GM13976 (cell line): ENCODE measurements at regions not wholly inside any gene's neighbourhood (a gene's known extent, or its start where the extent isn't known, plus 50 kb on each side); places are given as distances from the start of the nearest gene placed in this dataset.

ENCODE experiments used
- DNase-seq: peaks from one replicate; pipeline ENCODE4 v3.0.0; 2012; ENCODE audit warnings: low spot score
- in situ Hi-C: fragments of 300-500 bp; cut with MboI; formaldehyde crosslinking; loops from one replicate; pipeline ENCODE4 v1.12.0; 2022; ENCODE audit warnings: low sequenced_read_pairs, mixed read lengths, inconsistent platforms; ENCODE audit not compliant: unreplicated experiment
- TF ChIP-seq, protein P1 (sequence below): IDR thresholded peaks from 2 replicates; pipeline ENCODE4 v1.5.1; 2012; ENCODE audit warnings: borderline replicate concordance, mild to moderate bottlenecking; ENCODE audit not compliant: insufficient read depth; ENCODE audit errors: extremely low read depth, missing control alignments, control extremely low read depth

DNA sequence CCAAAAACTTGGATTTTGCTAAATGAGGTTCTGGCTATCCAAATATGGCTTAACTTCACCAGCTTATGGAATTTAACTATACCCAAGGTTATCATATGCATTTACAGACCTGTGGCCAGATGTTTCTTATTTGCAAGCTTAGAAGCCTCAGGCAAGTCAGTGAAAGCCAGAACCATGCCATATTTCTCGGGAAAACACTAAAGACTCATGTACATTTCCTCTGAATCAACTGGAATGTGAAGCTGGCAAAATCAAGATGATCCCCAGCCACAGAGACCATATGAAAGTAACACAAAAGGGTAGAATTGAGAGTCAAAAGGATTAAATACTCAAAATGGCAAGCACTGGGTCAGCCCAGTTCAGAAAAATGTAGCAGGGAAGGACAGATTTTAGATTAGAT, 76.4 kb upstream of the SLC1A1 start:
- TF ChIP-seq, protein P1, sequence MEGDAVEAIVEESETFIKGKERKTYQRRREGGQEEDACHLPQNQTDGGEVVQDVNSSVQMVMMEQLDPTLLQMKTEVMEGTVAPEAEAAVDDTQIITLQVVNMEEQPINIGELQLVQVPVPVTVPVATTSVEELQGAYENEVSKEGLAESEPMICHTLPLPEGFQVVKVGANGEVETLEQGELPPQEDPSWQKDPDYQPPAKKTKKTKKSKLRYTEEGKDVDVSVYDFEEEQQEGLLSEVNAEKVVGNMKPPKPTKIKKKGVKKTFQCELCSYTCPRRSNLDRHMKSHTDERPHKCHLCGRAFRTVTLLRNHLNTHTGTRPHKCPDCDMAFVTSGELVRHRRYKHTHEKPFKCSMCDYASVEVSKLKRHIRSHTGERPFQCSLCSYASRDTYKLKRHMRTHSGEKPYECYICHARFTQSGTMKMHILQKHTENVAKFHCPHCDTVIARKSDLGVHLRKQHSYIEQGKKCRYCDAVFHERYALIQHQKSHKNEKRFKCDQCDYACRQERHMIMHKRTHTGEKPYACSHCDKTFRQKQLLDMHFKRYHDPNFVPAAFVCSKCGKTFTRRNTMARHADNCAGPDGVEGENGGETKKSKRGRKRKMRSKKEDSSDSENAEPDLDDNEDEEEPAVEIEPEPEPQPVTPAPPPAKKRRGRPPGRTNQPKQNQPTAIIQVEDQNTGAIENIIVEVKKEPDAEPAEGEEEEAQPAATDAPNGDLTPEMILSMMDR, result no peak
- no peak for DNase-seq
- in situ Hi-C loops, result no loop called here

GRCh38 chr9:4404156-4404555, 86.1 kb upstream of the SLC1A1 start:
- no peak for DNase-seq
- in situ Hi-C loops, result no loop called here
- TF ChIP-seq, protein P1, result no peak

DNA sequence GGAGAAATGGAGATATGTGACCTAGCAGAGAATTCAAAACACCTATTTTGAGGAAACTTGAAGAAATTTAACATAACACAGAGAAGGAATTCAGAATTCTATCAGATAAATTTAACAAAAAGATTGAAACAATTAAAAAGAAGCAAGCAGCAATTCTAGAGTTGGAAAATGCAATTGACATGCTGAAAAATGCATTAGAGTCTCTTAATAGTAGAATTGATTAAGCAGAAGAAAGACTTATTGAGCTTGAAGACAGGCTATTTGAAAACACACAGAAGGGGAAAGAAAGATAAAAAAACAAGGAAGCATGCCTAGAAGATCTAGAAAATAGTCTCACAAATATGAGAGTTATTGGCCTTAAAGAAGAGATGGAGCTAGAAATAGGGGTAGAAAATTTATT, 87.8 kb upstream of the SLC1A1 start:
- DNase-seq, result no peak
- in situ Hi-C loops, result no loop called here
- TF ChIP-seq, protein P1, result no peak

- no peak for DNase-seq
- in situ Hi-C loops, result no loop called here
- TF ChIP-seq, protein P1, result no peak
Measured at GRCh38 chr9:4400731-4401130, 89.5 kb upstream of the SLC1A1 start.

GRCh38 chr9:4397917-4398316, 92.4 kb upstream of the SLC1A1 start:
- no peak for DNase-seq
- in situ Hi-C loops, result loop anchor here (25.0 kb wide), 1 partner anchor 239 kb away; no protein-coding TSS in a partner anchor
- TF ChIP-seq, protein P1, result no peak

- DNase-seq, result no peak
- in situ Hi-C loops, result loop anchor here (25.0 kb wide), 1 partner anchor 243 kb away; no protein-coding TSS in a partner anchor
- TF ChIP-seq, protein P1, result no peak
Measured at GRCh38 chr9:4393806-4394523, 94.1 kb upstream of the GLIS3 start.
